Body of pancreas (tissue), 4 donors: ENCODE measurements at regions not wholly inside any gene's neighbourhood (a gene's known extent, or its start where the extent isn't known, plus 50 kb on each side); places are given as distances from the start of the nearest gene placed in this dataset.

Source experiments
- POLR2A ChIP-seq, 3 donors: fragments of 450-650 bp; IDR thresholded peaks; one replicate each; pipeline ENCODE4 v1.6.1; 2016; ENCODE audit warnings: antibody characterized with exemption in 3 of 3, mild to moderate bottlenecking in 2 of 3
- TF ChIP-seq, protein P1 (sequence below), 7 experiments: fragments of 450-650 bp in 4 of 7; fragments of 200-600 bp in 3 of 7; sonication (generic) in 3 of 7; IDR thresholded peaks; one replicate each; pipeline ENCODE4 v1.5.1; 2016 to 2019; ENCODE audit warnings: antibody characterized with exemption in 7 of 7

DNA sequence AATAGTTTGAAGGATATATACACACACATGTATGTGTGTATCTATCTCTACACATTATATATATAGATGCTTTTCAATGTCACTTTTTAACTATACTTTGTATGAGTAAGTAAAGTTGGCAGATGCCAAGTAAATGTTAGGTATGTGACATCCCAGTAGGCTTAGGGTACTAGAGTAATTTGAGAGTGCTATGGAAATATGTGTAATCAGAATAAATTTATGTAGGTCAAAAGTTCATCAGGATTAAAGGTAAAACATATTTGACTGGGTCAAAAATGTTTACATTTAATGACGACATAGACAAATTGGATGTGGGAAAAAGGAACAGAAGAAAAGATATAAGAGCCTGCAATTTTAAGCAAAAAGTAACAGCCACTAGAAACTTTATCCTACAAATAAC is 588.8 kb downstream of the ANKRD50 start:
- TF ChIP-seq, protein P1, sequence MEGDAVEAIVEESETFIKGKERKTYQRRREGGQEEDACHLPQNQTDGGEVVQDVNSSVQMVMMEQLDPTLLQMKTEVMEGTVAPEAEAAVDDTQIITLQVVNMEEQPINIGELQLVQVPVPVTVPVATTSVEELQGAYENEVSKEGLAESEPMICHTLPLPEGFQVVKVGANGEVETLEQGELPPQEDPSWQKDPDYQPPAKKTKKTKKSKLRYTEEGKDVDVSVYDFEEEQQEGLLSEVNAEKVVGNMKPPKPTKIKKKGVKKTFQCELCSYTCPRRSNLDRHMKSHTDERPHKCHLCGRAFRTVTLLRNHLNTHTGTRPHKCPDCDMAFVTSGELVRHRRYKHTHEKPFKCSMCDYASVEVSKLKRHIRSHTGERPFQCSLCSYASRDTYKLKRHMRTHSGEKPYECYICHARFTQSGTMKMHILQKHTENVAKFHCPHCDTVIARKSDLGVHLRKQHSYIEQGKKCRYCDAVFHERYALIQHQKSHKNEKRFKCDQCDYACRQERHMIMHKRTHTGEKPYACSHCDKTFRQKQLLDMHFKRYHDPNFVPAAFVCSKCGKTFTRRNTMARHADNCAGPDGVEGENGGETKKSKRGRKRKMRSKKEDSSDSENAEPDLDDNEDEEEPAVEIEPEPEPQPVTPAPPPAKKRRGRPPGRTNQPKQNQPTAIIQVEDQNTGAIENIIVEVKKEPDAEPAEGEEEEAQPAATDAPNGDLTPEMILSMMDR (IDR thresholded peaks at IDR 0.05): no peak
- TF ChIP-seq POLR2A (IDR thresholded peaks at IDR 0.05): no peak
